ENCODE measurements at regions not wholly inside any gene's neighbourhood (a gene's known extent, or its start where the extent isn't known, plus 50 kb on each side); places are given as distances from the start of the nearest gene placed in this dataset.
A peak's percentile ranks its signal among the peaks of the same experiment; 100 is the strongest.

GRCh38 chr22:22802339-22802970, 85.2 kb upstream of the IGLL5 start:
- no peak for DNase-seq (ENCODE audit: low spot score)

- no peak for DNase-seq (ENCODE audit: low spot score)
Measured at GRCh38 chr22:22803285-22803853, 84.2 kb upstream of the IGLL5 start.

- peak; percentile 12 for DNase-seq (ENCODE audit: low spot score)
Measured at GRCh38 chr22:22810018-22810427, 77.6 kb upstream of the IGLL5 start.

GRCh38 chr22:22810471-22810870, 77.1 kb upstream of the IGLL5 start:
- no peak for DNase-seq (ENCODE audit: low spot score)

- DNase-seq (ENCODE audit: low spot score): no peak
Measured at GRCh38 chr22:22811016-22812009, 76.3 kb upstream of the IGLL5 start.

GRCh38 chr22:22812031-22812905, 75.3 kb upstream of the IGLL5 start:
- DNase-seq (ENCODE audit: low spot score): no peak

GRCh38 chr22:22813126-22814075, 74.2 kb upstream of the IGLL5 start:
- DNase-seq (ENCODE audit: low spot score): no peak

- DNase-seq (ENCODE audit: low spot score): no peak
Measured at GRCh38 chr22:22814666-22815396, 72.8 kb upstream of the IGLL5 start.

- no peak for DNase-seq (ENCODE audit: low spot score)
Measured at GRCh38 chr22:22815397-22816170, 72.0 kb upstream of the IGLL5 start.

GRCh38 chr22:22816171-22816514, 71.5 kb upstream of the IGLL5 start:
- DNase-seq (ENCODE audit: low spot score): no peak

- DNase-seq (ENCODE audit: low spot score): no peak
Measured at GRCh38 chr22:22816766-22817410, 70.7 kb upstream of the IGLL5 start.

- DNase-seq (ENCODE audit: low spot score): no peak
Measured at GRCh38 chr22:22817468-22818201, 70.0 kb upstream of the IGLL5 start.

GRCh38 chr22:22818202-22818538, 69.4 kb upstream of the IGLL5 start:
- DNase-seq (ENCODE audit: low spot score): no peak

- DNase-seq (ENCODE audit: low spot score): no peak
Measured at GRCh38 chr22:22818861-22819855, 68.5 kb upstream of the IGLL5 start.

GRCh38 chr22:22820076-22820475, 67.5 kb upstream of the IGLL5 start:
- DNase-seq (ENCODE audit: low spot score): no peak

- DNase-seq (ENCODE audit: low spot score): no peak
Measured at GRCh38 chr22:22820626-22821025, 67.0 kb upstream of the IGLL5 start.

GRCh38 chr22:22821340-22821739, 66.3 kb upstream of the IGLL5 start:
- DNase-seq (ENCODE audit: low spot score): no peak

All from H4 (cell line).